HG03066 (cell line): ENCODE measurements at regions not wholly inside any gene's neighbourhood (a gene's known extent, or its start where the extent isn't known, plus 50 kb on each side); places are given as distances from the start of the nearest gene placed in this dataset.

Experiments used
- ATAC-seq: cut with Tn5 transposase; IDR thresholded peaks from one replicate; pipeline ENCODE4 v1.9.1; 2021; ENCODE audit warnings: low read depth; ENCODE audit not compliant: unreplicated experiment

DNA sequence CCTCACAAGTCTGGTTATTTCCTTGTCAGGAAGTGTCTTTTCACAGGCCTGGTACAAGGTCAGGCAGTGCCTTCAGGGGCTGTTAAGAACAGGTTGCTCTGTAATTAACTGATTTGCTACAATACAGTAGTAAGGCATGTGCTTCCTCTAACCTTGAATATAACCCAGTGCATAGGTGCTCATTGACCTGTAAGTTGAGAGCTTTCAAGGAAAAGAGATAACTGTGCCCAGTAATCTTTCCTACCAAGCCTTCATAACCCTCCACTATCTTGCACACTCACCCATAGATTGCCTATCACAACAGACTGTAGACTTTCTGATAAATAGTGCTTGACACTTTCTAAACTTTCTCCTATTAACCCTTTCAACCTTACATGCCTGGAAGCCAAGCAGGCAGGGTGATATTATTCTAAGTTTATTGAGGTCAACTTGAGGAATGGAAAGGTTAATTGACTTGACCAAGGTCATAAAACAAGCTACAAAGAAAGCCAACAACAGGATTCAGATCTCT, 148.1 kb downstream of the PPARGC1A start:
- ATAC-seq, result no peak

DNA sequence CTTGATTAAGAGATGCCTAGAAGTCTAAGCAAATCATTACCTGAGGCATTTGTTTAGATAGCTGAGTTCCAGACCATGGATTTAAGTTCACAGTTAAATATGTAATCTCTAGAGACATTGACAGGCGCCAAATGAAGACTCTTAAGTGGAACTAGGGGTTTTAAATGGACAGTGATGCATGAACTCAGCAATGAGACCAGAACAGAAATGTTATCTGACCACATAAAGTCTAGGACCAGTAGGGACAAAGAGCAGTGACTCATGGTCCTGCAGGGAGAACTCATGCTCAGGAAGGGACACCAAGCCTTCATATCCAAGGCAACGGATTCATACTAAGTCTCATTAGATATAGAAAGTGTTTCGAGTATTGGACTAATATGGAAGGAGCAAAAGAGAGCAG, 152.3 kb downstream of the PPARGC1A start:
- ATAC-seq, result no peak

DNA sequence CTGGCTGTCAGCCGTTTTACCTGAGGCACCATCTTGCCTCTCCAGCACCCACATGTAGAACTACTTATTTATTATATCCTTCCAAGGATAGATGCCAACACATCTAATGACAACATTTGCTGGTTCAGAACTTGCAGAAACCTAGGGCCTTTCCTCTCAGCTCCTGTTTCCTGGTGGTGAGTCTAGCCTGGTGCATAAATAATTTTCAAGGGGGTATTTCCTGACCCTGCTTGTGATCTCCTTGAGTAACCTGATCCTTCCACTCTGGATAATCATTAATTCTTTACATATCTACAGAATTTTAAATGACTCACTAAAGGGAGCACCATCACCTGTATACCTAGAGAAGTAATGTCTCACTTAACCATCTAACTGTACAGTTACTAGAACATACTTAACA, 153.4 kb downstream of the PPARGC1A start:
- ATAC-seq, result no peak

DNA sequence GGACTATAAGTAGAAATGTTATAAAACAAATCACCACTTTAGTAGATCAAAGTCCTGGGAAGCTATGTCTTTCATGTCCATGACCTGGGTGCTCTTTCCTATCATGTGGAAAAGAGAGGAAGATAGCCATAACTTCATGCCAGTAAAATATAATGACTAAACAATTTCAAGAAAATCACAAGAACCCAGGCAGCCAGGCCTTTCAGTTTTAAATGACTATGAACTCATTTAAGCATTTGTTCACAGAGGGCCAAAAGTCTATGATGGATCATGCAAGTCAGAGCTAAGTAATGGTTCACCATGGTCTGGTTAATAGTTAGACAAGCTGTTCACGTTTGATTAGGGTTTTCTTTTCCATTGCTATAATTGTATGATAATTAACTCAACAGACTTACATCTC, 155.8 kb downstream of the PPARGC1A start:
- ATAC-seq, result no peak

DNA sequence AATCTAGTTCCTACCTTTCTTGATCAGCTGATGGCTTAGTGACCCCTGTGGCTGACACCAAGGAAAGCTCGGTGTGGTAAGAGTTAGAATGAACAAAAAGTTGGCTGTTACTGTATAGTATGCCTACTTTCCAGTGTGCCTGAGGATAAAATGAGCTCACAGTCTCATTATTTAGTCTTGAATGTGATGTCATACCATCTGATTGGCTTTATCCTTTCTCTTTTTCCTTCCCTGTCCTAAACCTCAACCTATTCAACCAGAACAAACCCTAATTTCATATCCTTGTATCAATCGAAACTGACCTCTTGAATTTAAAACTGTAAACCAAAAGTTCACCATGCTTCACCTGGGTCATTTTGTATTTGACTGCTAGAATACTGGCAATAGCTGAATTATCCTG, 156.4 kb downstream of the PPARGC1A start:
- no peak for ATAC-seq

DNA sequence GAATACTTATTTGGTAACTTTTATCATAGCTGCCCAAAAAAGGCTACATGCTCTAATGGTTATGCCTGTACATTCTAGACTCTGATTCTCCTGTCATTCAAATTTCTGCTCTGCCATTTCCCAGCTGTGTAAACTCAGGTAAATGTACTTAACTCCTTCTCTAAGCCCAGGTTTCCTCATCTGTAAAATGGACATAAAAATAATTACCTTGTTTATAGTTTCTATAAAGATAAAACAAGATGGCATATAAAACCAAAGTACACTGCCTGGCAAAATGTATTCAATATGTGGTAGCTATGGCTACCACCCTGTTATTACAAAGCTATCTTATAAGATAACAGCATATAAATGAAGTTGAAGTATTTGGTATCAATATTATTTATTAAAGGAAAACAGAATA, 158.8 kb downstream of the PPARGC1A start:
- ATAC-seq, result no peak

DNA sequence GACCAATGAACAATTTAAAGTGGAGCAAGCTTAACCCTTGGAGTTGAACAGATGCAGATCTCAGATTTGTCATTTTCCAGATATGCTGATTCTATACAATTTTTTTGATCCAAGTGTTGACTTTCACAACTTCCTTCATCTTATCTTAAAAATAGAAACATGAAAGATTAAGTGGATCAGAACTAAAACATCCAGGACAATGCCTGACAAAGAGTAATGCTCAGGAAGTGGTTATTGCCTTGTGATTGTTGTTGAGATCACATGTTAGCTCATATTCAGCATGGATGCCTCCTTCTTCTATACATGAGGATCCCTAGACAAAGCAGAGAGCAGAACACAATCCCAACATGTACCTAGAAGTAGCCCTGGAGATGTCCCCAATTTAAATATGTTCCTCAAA, 160.9 kb downstream of the PPARGC1A start:
- no peak for ATAC-seq

DNA sequence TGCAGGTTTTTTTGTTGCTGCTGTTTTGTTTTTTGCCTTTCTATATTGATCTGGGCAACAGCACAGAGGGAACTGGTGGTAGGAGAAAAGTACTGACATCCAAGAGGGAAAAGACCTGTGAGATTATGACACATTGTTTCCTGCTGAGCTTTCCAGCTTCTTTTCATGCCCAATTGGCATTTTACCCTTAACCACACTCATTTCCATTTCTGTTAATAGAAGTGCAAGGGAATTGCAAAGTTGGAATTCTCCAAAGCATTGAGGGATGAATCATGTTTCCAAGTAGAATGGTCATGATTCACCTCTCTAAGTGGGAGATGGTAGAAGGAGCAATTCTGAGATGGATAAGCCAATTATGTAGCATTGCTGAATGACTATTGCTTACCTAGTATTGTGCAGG, 161.5 kb downstream of the PPARGC1A start:
- no peak for ATAC-seq

DNA sequence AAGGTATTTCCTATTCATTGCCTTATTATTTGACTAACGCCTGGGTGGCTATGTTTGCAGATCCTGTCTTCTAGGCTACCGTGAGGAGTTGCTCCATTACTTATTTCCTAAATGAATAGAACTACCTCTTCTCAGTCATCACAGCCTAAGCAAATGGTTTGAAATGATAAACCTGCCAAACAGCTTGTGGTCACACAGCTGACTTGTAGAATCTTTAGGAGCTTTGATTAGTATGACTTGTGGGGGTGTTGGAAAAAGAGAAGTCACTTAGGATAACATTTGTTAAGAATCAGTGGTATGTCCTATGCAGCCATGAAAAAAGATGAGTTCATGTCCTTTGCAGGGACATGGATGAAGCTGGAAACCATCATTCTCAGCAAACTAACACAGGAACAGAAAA, 169.3 kb downstream of the PPARGC1A start:
- no peak for ATAC-seq

DNA sequence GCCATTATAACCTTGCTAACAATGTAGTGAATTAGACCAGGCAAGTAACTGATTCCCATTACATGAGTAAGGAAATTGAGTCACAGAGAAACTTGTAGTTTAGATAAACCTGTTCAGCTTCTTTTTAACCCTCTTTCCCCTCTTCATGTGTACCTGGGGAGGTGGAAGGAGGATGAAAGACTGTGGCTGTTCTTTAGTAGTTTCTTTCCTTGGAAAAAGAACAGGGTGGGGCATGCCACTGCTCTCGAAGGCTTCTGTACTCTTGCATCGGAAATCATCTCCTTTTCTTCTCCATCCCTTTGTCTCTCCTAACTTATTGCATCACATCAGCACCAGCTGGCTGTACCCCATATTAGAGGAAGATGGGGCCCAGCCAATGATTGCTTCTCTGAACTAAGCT, 171.4 kb downstream of the PPARGC1A start:
- no peak for ATAC-seq

DNA sequence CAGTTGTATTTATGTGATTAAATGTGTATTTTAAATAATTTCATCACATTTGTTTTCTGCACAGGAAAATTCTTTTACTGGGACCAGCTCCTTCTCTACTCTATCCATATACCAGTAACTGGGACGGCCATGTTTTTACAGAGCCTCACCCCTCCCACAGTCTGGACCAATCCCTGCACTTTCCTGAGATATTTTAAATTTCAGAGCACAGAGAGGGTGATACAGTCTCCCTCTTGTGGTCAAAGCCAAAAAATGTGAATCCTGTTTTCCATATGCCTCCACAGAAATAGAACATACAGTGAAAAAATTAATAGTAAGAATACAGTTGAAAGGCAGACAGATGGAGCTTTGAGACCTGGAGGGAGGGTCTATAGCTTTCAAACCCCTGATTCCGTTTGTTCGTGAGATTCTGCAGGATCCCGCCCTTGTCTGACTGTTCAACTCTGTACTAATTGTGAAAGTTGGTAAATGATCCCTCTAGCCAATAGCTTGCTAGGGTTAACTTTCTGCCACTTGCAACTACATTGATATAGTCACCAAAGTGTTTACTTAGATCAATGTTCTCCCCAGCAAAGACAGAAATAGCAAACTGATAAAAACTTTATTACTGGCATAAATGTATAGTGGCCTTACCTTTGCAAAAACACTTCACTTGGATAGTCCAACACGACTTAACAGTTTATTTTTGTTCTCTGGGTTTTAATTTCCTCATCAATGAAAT, 172.2 kb downstream of the PPARGC1A start:
- ATAC-seq, result no peak

DNA sequence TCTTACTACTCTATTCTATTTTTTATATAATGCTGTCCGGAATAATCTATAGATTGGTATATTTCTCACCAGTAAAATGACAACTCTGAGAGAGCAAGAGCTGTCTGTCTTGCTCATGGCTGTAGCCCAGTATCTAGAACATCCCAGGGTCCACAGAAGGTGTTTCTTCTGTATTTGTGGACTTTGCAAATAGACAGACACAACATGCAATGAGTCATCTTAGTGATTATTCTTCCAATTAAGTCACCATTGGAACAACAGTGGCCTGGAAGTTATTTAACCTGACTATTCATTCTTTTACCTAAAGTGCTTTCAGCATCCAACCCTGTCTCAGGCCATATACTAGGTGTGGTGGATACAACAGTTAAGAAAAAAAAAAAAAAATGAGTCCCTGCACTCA, 179.5 kb downstream of the PPARGC1A start:
- no peak for ATAC-seq

DNA sequence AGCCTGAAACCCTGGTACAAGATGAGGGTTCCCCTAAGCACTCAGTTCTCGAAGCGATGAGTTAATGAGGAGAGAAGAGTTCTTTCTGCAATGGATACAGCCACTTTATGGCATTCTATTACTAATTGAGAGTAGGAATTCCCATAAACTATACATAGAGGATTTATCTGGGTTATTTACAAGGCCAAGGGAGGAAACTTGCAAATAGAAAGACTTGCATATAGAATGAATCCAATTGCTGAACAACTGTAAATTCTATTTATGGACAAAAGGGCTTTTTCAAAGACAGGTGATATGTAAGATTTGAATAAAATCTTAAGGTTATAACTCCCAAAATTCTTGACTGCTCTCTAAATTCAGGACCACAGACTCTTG, 182.2 kb downstream of the PPARGC1A start:
- ATAC-seq, result no peak

DNA sequence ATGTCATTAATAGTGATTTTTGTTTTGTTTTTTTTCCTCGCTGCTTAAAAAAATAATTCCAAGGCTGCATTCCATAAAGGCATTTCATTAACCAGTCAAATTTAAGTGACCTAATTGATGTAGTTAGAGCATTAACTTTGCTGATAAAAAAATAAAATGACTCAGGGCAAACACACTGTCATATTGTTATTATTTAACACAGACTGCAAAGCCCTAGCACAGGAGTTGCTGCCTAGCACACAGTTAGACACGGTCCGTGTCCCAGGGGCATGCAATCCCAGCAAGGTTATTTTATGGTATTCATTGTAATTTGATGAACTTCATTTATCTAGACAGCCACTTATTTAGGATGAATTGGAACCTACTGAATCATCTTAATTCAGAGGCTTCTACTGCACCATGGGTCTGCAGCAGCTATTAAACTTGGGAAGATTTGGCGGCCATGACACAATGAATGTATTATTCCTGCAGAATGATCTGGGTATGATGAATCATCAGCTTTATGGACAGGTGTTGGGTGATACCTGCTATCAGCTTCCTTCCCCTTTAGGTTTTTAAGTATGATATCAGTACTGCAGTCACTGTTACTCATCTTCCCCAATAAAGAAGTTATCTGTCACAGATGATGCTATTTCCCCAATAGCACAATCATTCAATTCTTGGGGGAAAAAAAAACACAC, 182.7 kb downstream of the PPARGC1A start:
- no peak for ATAC-seq

DNA sequence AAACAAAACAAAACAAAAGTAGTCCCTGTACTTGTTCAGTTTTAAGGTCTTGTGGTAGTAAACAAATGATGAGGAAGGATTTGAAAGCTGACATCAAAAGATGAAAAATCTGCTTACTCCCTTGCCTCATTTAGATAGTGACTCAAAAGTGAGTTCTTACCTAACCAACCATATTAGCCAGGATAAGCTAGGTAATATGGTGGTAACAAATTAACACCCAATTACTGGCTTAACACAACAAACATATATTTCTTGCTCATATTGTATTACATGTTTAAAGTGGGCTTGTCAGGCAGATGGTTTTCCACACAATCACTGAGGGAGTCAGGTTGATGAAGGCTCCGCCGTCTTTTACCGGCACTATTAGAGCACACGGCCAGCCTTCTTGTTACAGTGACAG, 189.7 kb downstream of the PPARGC1A start:
- no peak for ATAC-seq

DNA sequence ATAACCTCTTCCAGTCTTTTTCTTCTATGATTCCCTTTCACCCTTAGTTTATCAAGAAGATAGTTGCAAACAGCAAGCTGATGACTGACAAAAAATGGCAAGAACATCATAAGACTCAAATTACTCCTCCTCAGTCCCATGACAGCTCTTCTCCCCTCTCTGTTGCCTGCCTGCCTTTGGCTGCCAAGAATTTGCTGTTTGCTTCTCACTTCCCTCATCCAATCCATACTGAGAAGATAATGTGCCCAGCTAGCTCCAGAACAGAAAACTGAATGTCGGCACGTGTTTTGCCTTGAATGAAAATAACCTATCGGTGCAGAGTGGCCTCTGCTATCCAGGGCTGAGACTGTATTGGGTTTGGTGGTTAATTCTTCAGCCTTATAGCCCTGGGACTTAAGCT, 192.1 kb downstream of the PPARGC1A start:
- ATAC-seq, result no peak

DNA sequence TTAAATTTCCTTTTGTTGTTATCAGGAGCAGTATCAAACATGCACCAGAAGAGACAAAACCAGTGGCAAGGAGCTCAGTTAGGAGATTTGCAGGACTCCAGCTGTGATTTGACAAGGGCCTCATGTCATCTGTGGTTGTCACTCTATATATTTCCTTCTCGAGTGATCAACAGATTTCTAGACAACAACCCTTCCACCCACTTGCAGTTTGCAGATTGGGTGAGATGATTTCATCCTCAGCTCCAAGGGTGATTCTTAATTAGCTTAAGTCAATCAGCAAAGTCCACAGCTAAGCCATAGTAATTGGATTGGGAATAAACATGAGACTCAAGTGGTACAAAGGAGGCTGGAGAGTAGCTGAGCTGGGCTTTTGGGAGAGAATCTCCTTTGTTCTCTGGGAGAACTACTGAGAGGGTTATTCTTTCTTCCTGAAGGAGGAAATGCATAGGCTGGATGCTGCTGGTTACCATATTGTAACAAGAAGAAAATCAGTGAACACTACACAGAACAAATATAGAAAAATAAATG, 192.8 kb downstream of the PPARGC1A start:
- ATAC-seq, result no peak

DNA sequence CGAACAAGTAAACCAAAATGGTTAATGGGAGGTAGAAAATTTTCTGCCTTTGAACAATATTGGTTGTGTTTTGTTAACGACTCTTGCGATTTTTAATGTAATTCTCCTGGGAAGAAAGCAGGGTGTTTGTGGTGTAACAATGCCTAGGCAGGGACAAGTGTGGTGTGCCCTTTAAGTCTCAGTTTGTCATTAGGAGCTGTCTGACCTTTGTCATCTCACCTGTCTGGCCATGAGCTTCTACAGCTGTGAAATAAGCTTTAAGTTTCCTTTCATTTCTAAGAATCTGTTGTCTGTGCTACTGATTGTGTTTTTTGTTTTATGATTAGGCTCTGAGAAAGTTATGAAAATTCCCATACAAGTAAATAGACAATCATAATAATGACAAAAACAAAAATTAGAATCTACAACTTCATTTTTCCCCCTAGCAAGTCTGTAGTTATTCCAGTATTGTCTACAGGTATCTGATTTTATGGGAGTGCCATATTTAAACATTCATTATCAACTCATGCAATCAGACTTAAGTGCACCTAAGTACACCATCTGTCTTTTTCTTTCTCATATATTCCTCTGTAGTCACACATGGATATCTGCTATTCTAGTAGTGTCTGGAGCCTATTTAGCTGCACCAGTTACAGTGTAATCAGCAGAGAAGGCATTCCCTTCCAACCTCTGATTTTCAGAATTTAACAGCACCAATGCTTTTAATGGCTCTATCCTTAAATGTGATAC, 203.5 kb downstream of the PPARGC1A start:
- ATAC-seq, result no peak

DNA sequence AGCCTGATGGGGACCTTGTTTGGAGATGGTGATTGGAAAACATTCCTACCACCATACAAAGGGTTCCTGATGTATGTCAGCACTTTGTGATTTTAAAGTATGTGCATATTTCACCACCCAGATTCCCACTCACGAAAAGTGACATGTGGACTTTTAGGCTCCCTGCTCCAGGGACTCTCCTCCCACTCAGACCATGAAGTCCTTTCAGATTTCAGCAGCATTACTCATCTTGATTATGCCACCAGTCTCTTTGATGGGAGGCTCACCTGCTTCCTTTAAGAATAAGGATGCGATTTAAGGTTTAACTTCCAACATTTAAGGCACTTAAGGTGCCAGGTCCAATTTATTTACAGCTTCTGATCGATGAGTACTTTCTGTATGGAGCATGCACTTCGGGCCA, 204.4 kb downstream of the PPARGC1A start:
- ATAC-seq, result no peak

DNA sequence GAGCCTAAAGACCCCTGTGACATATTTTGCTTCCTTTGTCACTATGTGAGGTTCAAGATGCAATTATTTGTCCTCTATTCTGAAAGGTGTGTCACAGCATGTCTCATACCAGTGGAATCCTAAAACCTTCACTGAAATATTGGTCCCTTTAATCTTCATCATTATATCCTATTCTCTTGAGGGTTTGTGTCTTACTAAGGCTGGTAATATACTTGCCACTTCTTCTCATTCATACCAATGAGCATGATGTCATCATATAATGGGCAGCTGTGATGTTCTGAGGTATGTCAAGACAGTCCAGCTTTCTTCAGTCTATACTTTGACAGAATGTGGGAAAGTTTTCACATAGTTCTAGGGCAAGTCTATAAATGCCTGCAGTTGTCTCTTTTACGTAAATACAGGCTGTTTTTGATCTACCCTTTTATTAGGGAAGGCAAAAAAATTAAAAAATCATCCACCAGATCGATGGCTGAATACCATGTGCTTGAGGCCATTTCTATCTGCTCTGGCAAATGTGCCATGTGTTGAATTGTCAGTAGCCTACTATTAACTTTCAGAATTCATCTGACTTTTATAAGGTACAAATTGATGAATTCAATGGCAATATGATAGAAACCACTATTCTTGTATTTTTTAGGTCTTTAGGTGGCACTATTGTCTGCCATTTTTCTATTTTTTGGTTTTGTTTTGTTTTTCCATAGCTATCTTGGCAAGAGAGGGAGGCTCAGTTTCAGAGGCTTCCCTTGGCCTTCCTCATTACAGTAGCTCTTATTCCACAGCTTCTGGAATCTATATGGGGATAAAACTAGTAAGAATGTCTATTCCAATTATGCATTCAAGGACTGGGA, 209.0 kb downstream of the PPARGC1A start:
- ATAC-seq, result no peak

DNA sequence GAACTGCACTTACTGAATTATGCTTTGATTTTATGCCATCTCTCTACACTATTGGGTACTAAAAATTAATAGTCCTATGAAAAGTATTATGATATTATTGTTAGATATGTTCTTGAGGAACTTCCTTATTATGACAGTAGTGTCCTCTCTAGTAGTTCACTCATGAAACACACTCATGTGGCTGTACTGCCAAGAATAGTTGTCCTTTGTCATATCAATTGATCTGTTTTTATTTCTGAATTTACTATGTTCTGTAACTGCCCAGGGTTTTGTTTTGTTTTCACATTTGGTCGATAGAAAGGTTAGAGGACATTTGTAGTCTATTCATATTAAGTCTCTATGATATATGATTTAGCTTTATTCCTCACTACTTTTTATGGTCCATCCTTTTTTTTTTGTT, 215.2 kb downstream of the PPARGC1A start:
- no peak for ATAC-seq
